ENCODE measurements at regions not wholly inside any gene's neighbourhood (a gene's known extent, or its start where the extent isn't known, plus 50 kb on each side); places are given as distances from the start of the nearest gene placed in this dataset.

DNA sequence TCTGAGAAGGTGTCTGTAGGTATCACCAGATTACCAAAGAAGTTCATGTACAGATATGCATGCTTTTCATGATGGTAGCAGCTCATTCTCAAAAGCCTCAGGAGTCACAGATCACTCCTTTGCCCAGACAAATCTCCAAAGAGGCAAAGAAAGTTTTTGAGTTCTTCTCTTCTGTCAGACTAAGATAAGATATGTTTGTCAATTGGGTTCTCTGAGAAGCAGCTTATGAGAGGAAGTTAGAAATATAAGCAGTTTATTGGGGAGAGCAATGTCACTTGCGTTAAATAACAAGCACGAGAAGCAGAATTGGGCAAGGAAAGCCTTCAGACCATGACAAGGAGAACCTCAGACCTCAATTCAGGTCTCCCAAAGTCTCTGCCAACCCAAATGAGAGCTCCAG is 219.2 kb upstream of the KLF4 start:
- Histone ChIP-seq H3K27ac (no peak overlapping the region), H3K27me3 (no peaks in the 10 kb centered on the region), H3K9me3 (no peaks in the 10 kb centered on the region), H3K36me3 (no peaks in the 10 kb centered on the region), H3K4me3 (no peak overlapping the region), H3K4me1 (ENCODE audit: insufficient read depth) (peaks cover 1% of the 10 kb centered on the region)
- TF ChIP-seq POLR2A (IDR thresholded peaks at IDR 0.05) (no peak), EP300 (IDR thresholded peaks at IDR 0.05) (no peak)
- TF ChIP-seq, protein P1, sequence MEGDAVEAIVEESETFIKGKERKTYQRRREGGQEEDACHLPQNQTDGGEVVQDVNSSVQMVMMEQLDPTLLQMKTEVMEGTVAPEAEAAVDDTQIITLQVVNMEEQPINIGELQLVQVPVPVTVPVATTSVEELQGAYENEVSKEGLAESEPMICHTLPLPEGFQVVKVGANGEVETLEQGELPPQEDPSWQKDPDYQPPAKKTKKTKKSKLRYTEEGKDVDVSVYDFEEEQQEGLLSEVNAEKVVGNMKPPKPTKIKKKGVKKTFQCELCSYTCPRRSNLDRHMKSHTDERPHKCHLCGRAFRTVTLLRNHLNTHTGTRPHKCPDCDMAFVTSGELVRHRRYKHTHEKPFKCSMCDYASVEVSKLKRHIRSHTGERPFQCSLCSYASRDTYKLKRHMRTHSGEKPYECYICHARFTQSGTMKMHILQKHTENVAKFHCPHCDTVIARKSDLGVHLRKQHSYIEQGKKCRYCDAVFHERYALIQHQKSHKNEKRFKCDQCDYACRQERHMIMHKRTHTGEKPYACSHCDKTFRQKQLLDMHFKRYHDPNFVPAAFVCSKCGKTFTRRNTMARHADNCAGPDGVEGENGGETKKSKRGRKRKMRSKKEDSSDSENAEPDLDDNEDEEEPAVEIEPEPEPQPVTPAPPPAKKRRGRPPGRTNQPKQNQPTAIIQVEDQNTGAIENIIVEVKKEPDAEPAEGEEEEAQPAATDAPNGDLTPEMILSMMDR (IDR thresholded peaks at IDR 0.05) = no peak
- intact Hi-C loops (cut with DNase I) = no loop called here
- 87 to 96% (median 93%) methylated on average over 2 of the region's 2 CpGs for WGBS, 3 donors
- no peak for DNase-seq

DNA sequence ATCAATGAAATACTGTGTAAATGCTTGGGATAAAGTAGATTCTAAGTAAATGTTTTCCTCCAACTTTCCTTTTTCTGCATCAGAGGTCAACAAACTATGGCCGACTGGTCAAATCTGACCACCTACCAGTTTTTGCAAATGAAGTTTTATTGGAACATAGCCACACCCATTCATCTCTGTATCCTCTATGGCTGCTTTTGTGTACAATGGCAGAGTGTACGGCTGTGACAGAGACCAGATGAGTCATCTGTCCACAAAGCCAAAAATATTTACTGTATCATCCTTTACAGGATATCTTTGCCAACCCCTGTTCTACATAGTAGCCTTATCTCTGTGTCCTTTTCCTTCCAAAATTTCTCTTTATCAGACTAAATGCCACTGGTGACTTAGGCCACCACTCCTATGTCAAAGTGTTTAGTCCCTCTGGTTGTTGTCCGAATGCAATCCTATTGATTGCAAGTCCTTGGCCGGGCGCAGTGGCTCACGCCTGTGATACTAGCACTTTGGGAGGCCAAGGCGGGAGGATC is 218.4 kb upstream of the KLF4 start:
- intact Hi-C loops (cut with DNase I) = no loop called here
- WGBS, 3 donors = 82 to 90% (median 88%) methylated on average over 7 of the region's 7 CpGs

DNA sequence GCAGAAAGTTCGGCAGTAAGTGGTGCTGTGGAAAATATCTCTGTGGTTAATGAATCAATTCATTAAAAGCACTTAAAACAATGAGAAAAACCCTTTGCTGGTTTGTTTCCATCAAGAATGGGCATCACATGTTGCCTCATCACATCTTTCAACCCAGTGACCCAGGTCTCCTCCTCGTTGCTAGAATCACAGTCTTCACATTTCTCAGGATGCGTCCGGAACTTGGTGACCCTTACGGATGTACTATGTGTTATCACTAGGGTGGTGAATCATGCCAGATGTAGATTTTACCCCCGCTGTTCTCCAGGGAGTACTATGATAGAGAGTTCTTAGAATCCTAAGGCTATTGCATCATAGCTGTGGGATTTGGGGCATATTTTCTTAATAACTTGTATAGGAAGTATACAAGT is 217.9 kb upstream of the KLF4 start:
- 8 to 39% (median 16%) methylated on average over 6 of the region's 6 CpGs for WGBS, 3 donors
- Histone ChIP-seq H3K27ac (no peak overlapping the region), H3K27me3 (no peaks in the 10 kb centered on the region), H3K36me3 (no peaks in the 10 kb centered on the region), H3K4me1 (ENCODE audit: insufficient read depth) (peaks cover 1% of the 10 kb centered on the region), H3K4me3 (no peak overlapping the region), H3K9me3 (no peaks in the 10 kb centered on the region)
- TF ChIP-seq EP300 (IDR thresholded peaks at IDR 0.05) (no peak), POLR2A (IDR thresholded peaks at IDR 0.05) (no peak)
- TF ChIP-seq, protein P1 (IDR thresholded peaks at IDR 0.05) = no peak
- DNase-seq = no peak
- intact Hi-C loops (cut with DNase I) = no loop called here

More for the DNA sequence above, 218.4 kb upstream of the KLF4 start:
- Histone ChIP-seq H3K27me3 (no peaks in the 10 kb centered on the region), H3K36me3 (no peaks in the 10 kb centered on the region), H3K4me3 (no peak overlapping the region), H3K9me3 (no peaks in the 10 kb centered on the region), H3K4me1 (ENCODE audit: insufficient read depth) (peaks cover 1% of the 10 kb centered on the region), H3K27ac (no peak overlapping the region)
- DNase-seq = no peak
- TF ChIP-seq EP300 (IDR thresholded peaks at IDR 0.05) (no peak), POLR2A (IDR thresholded peaks at IDR 0.05) (no peak)
- TF ChIP-seq, protein P1 (IDR thresholded peaks at IDR 0.05) = no peak

DNA sequence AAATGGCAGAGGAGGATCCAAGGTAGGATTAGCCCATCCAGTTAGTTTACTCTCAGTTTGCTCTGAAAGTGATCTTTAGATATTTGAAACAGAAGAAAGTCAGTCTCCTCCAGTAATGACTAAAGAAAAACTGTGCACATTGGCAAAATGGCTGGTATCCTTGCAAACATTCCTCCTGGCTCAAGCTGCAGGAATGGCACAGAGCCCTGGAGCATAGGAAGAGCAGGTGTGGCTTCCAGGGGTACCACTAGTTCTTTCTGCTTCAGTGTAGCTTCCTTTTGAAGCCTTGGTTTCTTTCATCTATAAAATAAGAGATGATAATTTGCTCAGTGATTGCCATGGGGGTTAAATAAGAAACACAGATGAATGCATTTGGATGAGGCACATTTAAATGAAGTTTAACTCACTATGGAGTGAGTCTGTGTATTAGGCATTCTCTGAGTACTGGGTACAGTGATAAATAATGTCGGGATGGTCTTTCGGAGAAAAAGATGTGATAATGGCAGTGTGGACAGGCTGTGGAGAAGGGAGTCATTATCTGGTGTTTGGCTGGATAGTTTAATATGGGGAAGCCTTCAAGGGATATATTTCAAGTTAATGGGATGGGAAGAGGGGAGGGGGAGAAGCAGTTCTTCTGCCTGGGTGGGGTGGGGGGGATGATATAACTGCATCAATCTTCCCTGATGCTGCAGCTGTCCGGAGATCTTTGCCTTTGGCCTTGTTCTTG is 217.3 kb upstream of the KLF4 start:
- H3K9me3 ChIP-seq = no peaks in the 10 kb centered on the region
- intact Hi-C loops (cut with DNase I) = no loop called here
- no peak overlapping the region for H3K27ac ChIP-seq
- TF ChIP-seq EP300 (IDR thresholded peaks at IDR 0.05) (no peak), POLR2A (IDR thresholded peaks at IDR 0.05) (no peak)
- TF ChIP-seq, protein P1 (IDR thresholded peaks at IDR 0.05) = no peak
- no peak for DNase-seq
- H3K36me3 ChIP-seq = no peaks in the 10 kb centered on the region
- H3K4me3 ChIP-seq = no peak overlapping the region
- no peaks in the 10 kb centered on the region for H3K27me3 ChIP-seq
- WGBS, 3 donors = 22 to 36% (median 29%) methylated on average over 3 of the region's 3 CpGs
- H3K4me1 ChIP-seq (ENCODE audit: insufficient read depth) = peaks cover 1% of the 10 kb centered on the region
